H1 (cell line): ENCODE measurements at regions not wholly inside any gene's neighbourhood (a gene's known extent, or its start where the extent isn't known, plus 50 kb on each side); places are given as distances from the start of the nearest gene placed in this dataset.

ENCODE experiments used
- EP300 ChIP-seq, 2 experiments: IDR thresholded peaks; 1 replicate in 1 of 2; 2 replicates in 1 of 2; pipeline ENCODE4 v1.6.1; 2011 to 2012; ENCODE audit warnings: low read depth in 2 of 2, low read length in 2 of 2, mild to moderate bottlenecking in 2 of 2, borderline replicate concordance in 1 of 2, inconsistent platforms in 1 of 2, moderate library complexity in 1 of 2
- EZH2 ChIP-seq: fragments of 200-600 bp; sonication (generic); IDR thresholded peaks from 2 replicates; pipeline ENCODE4 v1.7.1; 2012; ENCODE audit warnings: low read depth, mild to moderate bottlenecking, moderate library complexity, low read length, inconsistent platforms; ENCODE audit not compliant: severe bottlenecking
- JUND ChIP-seq: IDR thresholded peaks from 2 replicates; pipeline ENCODE4 v1.6.1; 2011; ENCODE audit warnings: mild to moderate bottlenecking, improper control_type of control experiment, low read length
- RBBP5 ChIP-seq: IDR thresholded peaks from 2 replicates; pipeline ENCODE4 v1.7.1; 2012; ENCODE audit warnings: low read depth, mild to moderate bottlenecking, inconsistent platforms, low read length, moderate library complexity, borderline replicate concordance
- SAP30 ChIP-seq: fragments of 300-600 bp; sonication (generic); IDR thresholded peaks from 2 replicates; pipeline ENCODE4 v1.7.1; 2012; ENCODE audit warnings: low read length, moderate library complexity, mild to moderate bottlenecking, inconsistent platforms; ENCODE audit not compliant: insufficient read depth, insufficient replicate concordance
- SIRT6 ChIP-seq: IDR thresholded peaks from one replicate; pipeline ENCODE4 v1.7.1; 2012; ENCODE audit warnings: low read length, inconsistent platforms

DNA sequence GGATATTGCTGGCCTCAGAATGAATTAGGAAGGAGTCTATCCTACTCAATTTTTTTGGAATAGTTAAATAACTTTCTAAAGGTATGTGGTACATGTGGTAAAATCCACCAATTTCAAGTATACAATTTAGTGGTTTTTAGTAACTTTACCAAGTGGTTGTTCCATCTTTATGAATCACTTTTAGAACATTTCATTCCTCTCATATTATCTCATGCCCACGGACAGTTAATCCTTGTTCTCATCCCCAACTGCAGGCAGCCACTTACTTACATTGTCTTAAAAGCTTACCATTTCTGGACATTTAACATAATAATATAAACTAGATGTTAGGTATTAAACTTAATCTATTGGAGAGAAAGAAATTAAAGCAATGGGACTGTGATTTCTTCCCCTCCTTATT is 146.3 kb upstream of the ZC3H15 start (continued):
- TF ChIP-seq JUND = no peak
- TF ChIP-seq EP300 (IDR thresholded peaks at IDR 0.05; ENCODE audit: borderline replicate concordance in 1 of 2, low read depth in 2 of 2, low read length in 2 of 2) = no peak
- no peak for TF ChIP-seq SIRT6
- no peak for TF ChIP-seq RBBP5
- TF ChIP-seq EZH2 = no peak
- TF ChIP-seq SAP30 = no peak
